Liver (tissue), 8 donors: ENCODE measurements at regions not wholly inside any gene's neighbourhood (a gene's known extent, or its start where the extent isn't known, plus 50 kb on each side); places are given as distances from the start of the nearest gene placed in this dataset.

Source experiments
- DNase-seq: peaks from one replicate; pipeline ENCODE4 v3.0.0-alpha.2; 2017; ENCODE audit warnings: low spot score
- H3K27ac ChIP-seq, 2 donors: one replicate each; pipeline ENCODE4 v1.7.0; 2013; ENCODE audit warnings: inconsistent platforms in 2 of 2, low read length in 2 of 2, control low read depth in 1 of 2, low read depth in 1 of 2, mild to moderate bottlenecking in 1 of 2
- H3K27me3 ChIP-seq, 4 donors: one replicate each; pipeline versions ENCODE4 v1.6.1 to v1.7.0; 2013; ENCODE audit warnings: low read length in 3 of 4, inconsistent platforms in 1 of 4, mild to moderate bottlenecking in 1 of 4, moderate library complexity in 1 of 4; ENCODE audit not compliant: control insufficient read depth in 4 of 4, insufficient read depth in 4 of 4
- H3K36me3 ChIP-seq, 4 donors: one replicate each; pipeline versions ENCODE4 v1.6.1 to v1.7.0; 2013; ENCODE audit warnings: low read length in 3 of 4, mild to moderate bottlenecking in 3 of 4, low read depth in 1 of 4, moderate library complexity in 1 of 4; ENCODE audit not compliant: control insufficient read depth in 4 of 4, insufficient read depth in 3 of 4
- H3K4me1 ChIP-seq, 4 donors: one replicate each; pipeline versions ENCODE4 v1.6.1 to v1.7.0; 2013; ENCODE audit warnings: low read length in 3 of 4, mild to moderate bottlenecking in 3 of 4, moderate library complexity in 1 of 4; ENCODE audit not compliant: control insufficient read depth in 4 of 4, insufficient read depth in 4 of 4
- H3K4me3 ChIP-seq, 3 donors: one replicate each; pipeline versions ENCODE4 v1.6.1 to v1.7.0; 2013; ENCODE audit warnings: low read length in 3 of 3, control low read depth in 1 of 3, low read depth in 1 of 3, mild to moderate bottlenecking in 1 of 3
- H3K9ac ChIP-seq, 2 donors: one replicate each; pipeline ENCODE4 v1.7.0; 2013; ENCODE audit warnings: low read length in 2 of 2, mild to moderate bottlenecking in 2 of 2, moderate library complexity in 2 of 2, control low read depth in 1 of 2, low read depth in 1 of 2
- H3K9me3 ChIP-seq, 4 donors: one replicate each; pipeline versions ENCODE4 v1.6.1 to v1.7.0; 2013; ENCODE audit warnings: low read length in 3 of 4; ENCODE audit not compliant: control insufficient read depth in 4 of 4
- EGR1 ChIP-seq, 2 donors: IDR thresholded peaks; 2 replicates each; pipeline ENCODE4 v1.6.1; 2016 to 2018; ENCODE audit warnings: antibody characterized with exemption in 2 of 2, low read depth in 2 of 2
- FOXA1 ChIP-seq: IDR thresholded peaks from 2 replicates; pipeline ENCODE4 v1.6.1; 2016; ENCODE audit warnings: antibody characterized with exemption
- FOXA2 ChIP-seq: IDR thresholded peaks from 2 replicates; pipeline ENCODE4 v1.6.1; 2016; ENCODE audit warnings: antibody characterized with exemption
- GABPA ChIP-seq, 2 donors: IDR thresholded peaks in 1 of 2; conservative IDR thresholded peaks in 1 of 2; 2 replicates each; pipeline ENCODE4 v1.6.1; 2016; ENCODE audit warnings: antibody characterized with exemption in 2 of 2, mild to moderate bottlenecking in 1 of 2, moderate library complexity in 1 of 2
- HNF4A ChIP-seq, 2 donors: conservative IDR thresholded peaks; 2 replicates each; pipeline ENCODE4 v1.6.1; 2016; ENCODE audit warnings: antibody characterized with exemption in 2 of 2, mild to moderate bottlenecking in 2 of 2
- HNF4G ChIP-seq: IDR thresholded peaks from 2 replicates; pipeline ENCODE4 v1.6.1; 2016; ENCODE audit warnings: antibody characterized with exemption
- JUND ChIP-seq, 2 donors: IDR thresholded peaks; 2 replicates each; pipeline ENCODE4 v1.6.1; 2016; ENCODE audit warnings: antibody characterized with exemption in 2 of 2
- NR2F2 ChIP-seq: IDR thresholded peaks from 2 replicates; pipeline ENCODE4 v1.6.1; 2016; ENCODE audit warnings: antibody characterized with exemption
- RAD21 ChIP-seq, 2 donors: IDR thresholded peaks; 2 replicates each; pipeline ENCODE4 v1.6.1; 2016; ENCODE audit warnings: antibody characterized with exemption in 2 of 2, mild to moderate bottlenecking in 2 of 2
- RXRA ChIP-seq, 2 donors: IDR thresholded peaks; 2 replicates each; pipeline ENCODE4 v1.6.1; 2017 to 2018; ENCODE audit warnings: antibody characterized with exemption in 2 of 2, mild to moderate bottlenecking in 1 of 2
- SP1 ChIP-seq: IDR thresholded peaks from 2 replicates; pipeline ENCODE4 v1.6.1; 2018; ENCODE audit warnings: antibody characterized with exemption, mild to moderate bottlenecking
- TAF1 ChIP-seq: conservative IDR thresholded peaks from 2 replicates; pipeline ENCODE4 v1.6.1; 2016; ENCODE audit warnings: antibody characterized with exemption, mild to moderate bottlenecking
- YY1 ChIP-seq: IDR thresholded peaks from 2 replicates; pipeline ENCODE4 v1.6.1; 2016; ENCODE audit warnings: antibody characterized with exemption, mild to moderate bottlenecking
- WGBS: extraction: QIAGEN DNeasy Blood & Tissue Kit; methylation state at CpG from one replicate; pipeline ENCODE4 v1.1.7; 2013; 5-methylcytosine and 5-hydroxymethylcytosine counted together
- TF ChIP-seq, protein P1 (sequence below): IDR thresholded peaks from 2 replicates; pipeline ENCODE4 v1.6.1; 2016; ENCODE audit warnings: antibody characterized with exemption
- TF ChIP-seq, protein P2 (sequence below): IDR thresholded peaks from 2 replicates; pipeline ENCODE4 v1.6.1; 2016; ENCODE audit warnings: antibody characterized with exemption
- TF ChIP-seq, protein P3 (sequence below): IDR thresholded peaks from 2 replicates; pipeline ENCODE4 v1.6.1; 2016; ENCODE audit warnings: antibody characterized with exemption, mild to moderate bottlenecking
- TF ChIP-seq, protein P4 (sequence below): IDR thresholded peaks from 2 replicates; pipeline ENCODE4 v1.6.1; 2016; ENCODE audit warnings: antibody characterized with exemption
- TF ChIP-seq, protein P5 (sequence below): fragments of 150-350 bp; IDR thresholded peaks from 2 replicates; pipeline ENCODE4 v1.5.1; 2017; ENCODE audit warnings: improper control_type of control experiment, low read depth, low read length; ENCODE audit not compliant: missing input control
- donor health status: healthy.
- donor health status: healthy.
- donor health status: healthy.
- donor health status: healthy.
- donor health status: healthy.

DNA sequence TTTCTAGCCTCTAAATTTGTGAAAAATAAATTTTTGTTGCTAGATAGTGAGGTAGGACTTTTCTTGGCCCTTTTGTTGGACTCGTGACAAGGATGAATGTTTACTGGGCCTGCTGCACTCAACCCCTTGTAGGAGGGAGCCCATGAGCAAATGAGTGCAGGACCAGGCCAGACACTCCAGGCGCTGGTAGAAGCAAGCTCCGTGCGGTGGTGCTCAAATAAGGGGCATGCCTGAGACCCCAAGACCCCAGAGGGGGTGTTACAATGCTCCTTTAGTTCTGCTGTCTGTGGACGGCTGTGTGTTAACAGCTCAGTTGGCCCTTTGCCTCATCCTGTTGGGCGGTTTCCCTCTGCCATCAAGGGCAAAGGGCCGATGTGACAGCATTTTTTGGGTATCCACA is 1195.3 kb upstream of the PHF14 start:
- Histone ChIP-seq H3K36me3 (no peaks in the 10 kb centered on the region), H3K27me3 (no peaks in the 10 kb centered on the region), H3K4me3 (no peak overlapping the region), H3K9me3 (no peaks in the 10 kb centered on the region), H3K4me1 (peaks cover 0 to 6% (median 0%) of the 10 kb centered on the region in 4 donors), H3K9ac (no peak overlapping the region), H3K27ac (no peak overlapping the region)
- TF ChIP-seq NR2F2 (no peak), RAD21 (IDR thresholded peaks at IDR 0.05) (no peak), TAF1 (no peak), YY1 (no peak), EGR1 (IDR thresholded peaks at IDR 0.05; ENCODE audit: low read depth in 2 of 2) (no peak), FOXA2 (no peak), RXRA (IDR thresholded peaks at IDR 0.05) (no peak), GABPA (IDR thresholded peaks at IDR 0.05 in 1 of 2, conservative IDR thresholded peaks at IDR 0.05 in 1 of 2) (no peak), HNF4G (no peak), HNF4A (conservative IDR thresholded peaks at IDR 0.05) (no peak), FOXA1 (no peak), JUND (IDR thresholded peaks at IDR 0.05) (no peak), SP1 (no peak)
- TF ChIP-seq, protein P1, sequence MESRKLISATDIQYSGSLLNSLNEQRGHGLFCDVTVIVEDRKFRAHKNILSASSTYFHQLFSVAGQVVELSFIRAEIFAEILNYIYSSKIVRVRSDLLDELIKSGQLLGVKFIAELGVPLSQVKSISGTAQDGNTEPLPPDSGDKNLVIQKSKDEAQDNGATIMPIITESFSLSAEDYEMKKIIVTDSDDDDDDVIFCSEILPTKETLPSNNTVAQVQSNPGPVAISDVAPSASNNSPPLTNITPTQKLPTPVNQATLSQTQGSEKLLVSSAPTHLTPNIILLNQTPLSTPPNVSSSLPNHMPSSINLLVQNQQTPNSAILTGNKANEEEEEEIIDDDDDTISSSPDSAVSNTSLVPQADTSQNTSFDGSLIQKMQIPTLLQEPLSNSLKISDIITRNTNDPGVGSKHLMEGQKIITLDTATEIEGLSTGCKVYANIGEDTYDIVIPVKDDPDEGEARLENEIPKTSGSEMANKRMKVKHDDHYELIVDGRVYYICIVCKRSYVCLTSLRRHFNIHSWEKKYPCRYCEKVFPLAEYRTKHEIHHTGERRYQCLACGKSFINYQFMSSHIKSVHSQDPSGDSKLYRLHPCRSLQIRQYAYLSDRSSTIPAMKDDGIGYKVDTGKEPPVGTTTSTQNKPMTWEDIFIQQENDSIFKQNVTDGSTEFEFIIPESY, result no peak
- TF ChIP-seq, protein P2, sequence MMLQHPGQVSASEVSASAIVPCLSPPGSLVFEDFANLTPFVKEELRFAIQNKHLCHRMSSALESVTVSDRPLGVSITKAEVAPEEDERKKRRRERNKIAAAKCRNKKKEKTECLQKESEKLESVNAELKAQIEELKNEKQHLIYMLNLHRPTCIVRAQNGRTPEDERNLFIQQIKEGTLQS, result no peak
- TF ChIP-seq, protein P3, sequence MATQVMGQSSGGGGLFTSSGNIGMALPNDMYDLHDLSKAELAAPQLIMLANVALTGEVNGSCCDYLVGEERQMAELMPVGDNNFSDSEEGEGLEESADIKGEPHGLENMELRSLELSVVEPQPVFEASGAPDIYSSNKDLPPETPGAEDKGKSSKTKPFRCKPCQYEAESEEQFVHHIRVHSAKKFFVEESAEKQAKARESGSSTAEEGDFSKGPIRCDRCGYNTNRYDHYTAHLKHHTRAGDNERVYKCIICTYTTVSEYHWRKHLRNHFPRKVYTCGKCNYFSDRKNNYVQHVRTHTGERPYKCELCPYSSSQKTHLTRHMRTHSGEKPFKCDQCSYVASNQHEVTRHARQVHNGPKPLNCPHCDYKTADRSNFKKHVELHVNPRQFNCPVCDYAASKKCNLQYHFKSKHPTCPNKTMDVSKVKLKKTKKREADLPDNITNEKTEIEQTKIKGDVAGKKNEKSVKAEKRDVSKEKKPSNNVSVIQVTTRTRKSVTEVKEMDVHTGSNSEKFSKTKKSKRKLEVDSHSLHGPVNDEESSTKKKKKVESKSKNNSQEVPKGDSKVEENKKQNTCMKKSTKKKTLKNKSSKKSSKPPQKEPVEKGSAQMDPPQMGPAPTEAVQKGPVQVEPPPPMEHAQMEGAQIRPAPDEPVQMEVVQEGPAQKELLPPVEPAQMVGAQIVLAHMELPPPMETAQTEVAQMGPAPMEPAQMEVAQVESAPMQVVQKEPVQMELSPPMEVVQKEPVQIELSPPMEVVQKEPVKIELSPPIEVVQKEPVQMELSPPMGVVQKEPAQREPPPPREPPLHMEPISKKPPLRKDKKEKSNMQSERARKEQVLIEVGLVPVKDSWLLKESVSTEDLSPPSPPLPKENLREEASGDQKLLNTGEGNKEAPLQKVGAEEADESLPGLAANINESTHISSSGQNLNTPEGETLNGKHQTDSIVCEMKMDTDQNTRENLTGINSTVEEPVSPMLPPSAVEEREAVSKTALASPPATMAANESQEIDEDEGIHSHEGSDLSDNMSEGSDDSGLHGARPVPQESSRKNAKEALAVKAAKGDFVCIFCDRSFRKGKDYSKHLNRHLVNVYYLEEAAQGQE, result no peak
- TF ChIP-seq, protein P4, sequence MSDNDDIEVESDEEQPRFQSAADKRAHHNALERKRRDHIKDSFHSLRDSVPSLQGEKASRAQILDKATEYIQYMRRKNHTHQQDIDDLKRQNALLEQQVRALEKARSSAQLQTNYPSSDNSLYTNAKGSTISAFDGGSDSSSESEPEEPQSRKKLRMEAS, result no peak
- TF ChIP-seq, protein P5, sequence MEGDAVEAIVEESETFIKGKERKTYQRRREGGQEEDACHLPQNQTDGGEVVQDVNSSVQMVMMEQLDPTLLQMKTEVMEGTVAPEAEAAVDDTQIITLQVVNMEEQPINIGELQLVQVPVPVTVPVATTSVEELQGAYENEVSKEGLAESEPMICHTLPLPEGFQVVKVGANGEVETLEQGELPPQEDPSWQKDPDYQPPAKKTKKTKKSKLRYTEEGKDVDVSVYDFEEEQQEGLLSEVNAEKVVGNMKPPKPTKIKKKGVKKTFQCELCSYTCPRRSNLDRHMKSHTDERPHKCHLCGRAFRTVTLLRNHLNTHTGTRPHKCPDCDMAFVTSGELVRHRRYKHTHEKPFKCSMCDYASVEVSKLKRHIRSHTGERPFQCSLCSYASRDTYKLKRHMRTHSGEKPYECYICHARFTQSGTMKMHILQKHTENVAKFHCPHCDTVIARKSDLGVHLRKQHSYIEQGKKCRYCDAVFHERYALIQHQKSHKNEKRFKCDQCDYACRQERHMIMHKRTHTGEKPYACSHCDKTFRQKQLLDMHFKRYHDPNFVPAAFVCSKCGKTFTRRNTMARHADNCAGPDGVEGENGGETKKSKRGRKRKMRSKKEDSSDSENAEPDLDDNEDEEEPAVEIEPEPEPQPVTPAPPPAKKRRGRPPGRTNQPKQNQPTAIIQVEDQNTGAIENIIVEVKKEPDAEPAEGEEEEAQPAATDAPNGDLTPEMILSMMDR, result no peak
- 87% methylated on average over 7 of the region's 7 CpGs for WGBS
- DNase-seq, result no peak
